Transverse colon (tissue), 4 donors: ENCODE measurements at regions not wholly inside any gene's neighbourhood (a gene's known extent, or its start where the extent isn't known, plus 50 kb on each side); places are given as distances from the start of the nearest gene placed in this dataset.

Experiments
- DNase-seq: peaks from one replicate; pipeline ENCODE4 v3.0.0-alpha.2; 2019
- H3K27ac ChIP-seq, 4 donors: fragments of 200-600 bp; sonication (generic); 2 replicates each; pipeline ENCODE4 v1.5.1; 2016 to 2018; ENCODE audit warnings: inconsistent platforms in 4 of 4
- H3K27me3 ChIP-seq: fragments of 200-600 bp; sonication (generic); 2 replicates; pipeline ENCODE4 v1.5.1; 2017; ENCODE audit warnings: inconsistent platforms
- H3K36me3 ChIP-seq, 4 donors: fragments of 200-600 bp; sonication (generic); 2 replicates each; pipeline ENCODE4 v1.5.1; 2017 to 2019; ENCODE audit warnings: inconsistent platforms in 4 of 4
- H3K4me1 ChIP-seq, 4 donors: fragments of 200-600 bp; sonication (generic); 2 replicates each; pipeline ENCODE4 v1.5.1; 2017 to 2020; ENCODE audit warnings: inconsistent platforms in 4 of 4
- H3K4me3 ChIP-seq, 4 donors: fragments of 200-600 bp; sonication (generic); 1 replicate in 1 of 4; 2 replicates in 3 of 4; pipeline versions ENCODE4 v1.5.1 to v1.6.1; 2017 to 2019; ENCODE audit warnings: inconsistent platforms in 4 of 4
- H3K9me3 ChIP-seq, 2 donors: fragments of 200-600 bp; sonication (generic); 2 replicates each; pipeline ENCODE4 v1.5.1; 2017 to 2019; ENCODE audit warnings: inconsistent platforms in 2 of 2
- EP300 ChIP-seq: sonication (generic); formaldehyde crosslinking; IDR thresholded peaks from one replicate; pipeline ENCODE4 v1.6.1; 2017; ENCODE audit warnings: antibody characterized with exemption, low read depth
- POLR2A ChIP-seq: fragments of 450-650 bp; IDR thresholded peaks from one replicate; pipeline ENCODE4 v1.6.1; 2016; ENCODE audit warnings: antibody characterized with exemption, mild to moderate bottlenecking, moderate library complexity
- POLR2AphosphoS5 ChIP-seq, 3 donors: sonication (generic); formaldehyde crosslinking; IDR thresholded peaks; one replicate each; pipeline ENCODE4 v1.6.1; 2016; ENCODE audit warnings: antibody characterized with exemption in 3 of 3
- WGBS, 2 donors: methylation state at CpG; one replicate each; pipeline ENCODE4 v1.1.5; 2018; ENCODE audit warnings: low coverage in 1 of 2; 5-methylcytosine and 5-hydroxymethylcytosine counted together
- in situ Hi-C, 4 donors: fragments of 200-750 bp; cut with MboI; loops; one replicate each; pipeline versions ENCODE4 v1.15.0 to v1.15.1; 2017; ENCODE audit warnings: low sequenced_read_pairs in 3 of 4, low pct_ligation_motif_present in 1 of 4, low pct_unique_long_range_greater_than_20kb in 1 of 4
- intact Hi-C: fragments of 100-400 bp; cut with DNase I; formaldehyde crosslinking; loops from one replicate; pipeline ENCODE4 v1.15.1; 2023; ENCODE audit warnings: low total_unique reads
- TF ChIP-seq, protein P1 (sequence below), 5 experiments: fragments of 200-600 bp in 3 of 5; fragments of 450-650 bp in 2 of 5; sonication (generic) in 3 of 5; IDR thresholded peaks; 1 replicate in 2 of 5; 2 replicates in 3 of 5; pipeline ENCODE4 v1.5.1; 2016 to 2017; ENCODE audit warnings: antibody characterized with exemption in 5 of 5, inconsistent platforms in 3 of 5, mild to moderate bottlenecking in 2 of 5, moderate library complexity in 1 of 5

GRCh38 chr12:94777936-94778335 lies 127.6 kb upstream of the TMCC3 start:
- Histone ChIP-seq H3K4me3 (no peak overlapping the region), H3K9me3 (peaks cover 0 to 3% of the 10 kb centered on the region in 2 donors), H3K4me1 (no peaks in the 10 kb centered on the region), H3K36me3 (no peaks in the 10 kb centered on the region), H3K27ac (no peak overlapping the region), H3K27me3 (no peaks in the 10 kb centered on the region)
- WGBS, 2 donors = 65 to 74% methylated on average over 4 to 5 of the region's 5 CpGs
- TF ChIP-seq EP300 = no peak
- TF ChIP-seq POLR2A = no peak
- no peak for TF ChIP-seq POLR2AphosphoS5 (IDR thresholded peaks at IDR 0.05)
- TF ChIP-seq, protein P1, sequence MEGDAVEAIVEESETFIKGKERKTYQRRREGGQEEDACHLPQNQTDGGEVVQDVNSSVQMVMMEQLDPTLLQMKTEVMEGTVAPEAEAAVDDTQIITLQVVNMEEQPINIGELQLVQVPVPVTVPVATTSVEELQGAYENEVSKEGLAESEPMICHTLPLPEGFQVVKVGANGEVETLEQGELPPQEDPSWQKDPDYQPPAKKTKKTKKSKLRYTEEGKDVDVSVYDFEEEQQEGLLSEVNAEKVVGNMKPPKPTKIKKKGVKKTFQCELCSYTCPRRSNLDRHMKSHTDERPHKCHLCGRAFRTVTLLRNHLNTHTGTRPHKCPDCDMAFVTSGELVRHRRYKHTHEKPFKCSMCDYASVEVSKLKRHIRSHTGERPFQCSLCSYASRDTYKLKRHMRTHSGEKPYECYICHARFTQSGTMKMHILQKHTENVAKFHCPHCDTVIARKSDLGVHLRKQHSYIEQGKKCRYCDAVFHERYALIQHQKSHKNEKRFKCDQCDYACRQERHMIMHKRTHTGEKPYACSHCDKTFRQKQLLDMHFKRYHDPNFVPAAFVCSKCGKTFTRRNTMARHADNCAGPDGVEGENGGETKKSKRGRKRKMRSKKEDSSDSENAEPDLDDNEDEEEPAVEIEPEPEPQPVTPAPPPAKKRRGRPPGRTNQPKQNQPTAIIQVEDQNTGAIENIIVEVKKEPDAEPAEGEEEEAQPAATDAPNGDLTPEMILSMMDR (IDR thresholded peaks at IDR 0.05) = no peak
- intact Hi-C loops (no loop called here), in situ Hi-C loops (no loop called here)
- DNase-seq = no peak

DNA sequence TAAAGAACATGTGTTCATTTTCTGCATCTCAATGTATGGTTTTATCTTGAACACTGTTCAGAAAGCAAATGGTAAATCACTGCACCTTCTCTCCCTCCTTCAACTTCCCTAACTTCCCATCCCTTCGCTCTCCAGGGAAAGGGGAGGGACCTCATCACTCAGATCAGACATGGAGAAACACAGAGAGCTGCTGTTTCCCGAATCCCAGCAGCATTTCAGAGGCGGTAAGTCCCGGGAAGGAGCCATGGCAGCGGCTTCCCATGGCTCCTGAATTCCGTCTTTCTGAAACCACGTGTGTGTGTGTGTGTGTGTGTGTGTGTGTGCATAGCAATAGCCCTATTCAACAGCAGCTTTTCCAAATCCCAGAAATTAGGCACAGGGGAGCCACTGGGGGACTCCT lies 125.4 kb upstream of the TMCC3 start:
- intact Hi-C loops (no loop called here), in situ Hi-C loops (no loop called here)
- H3K36me3 ChIP-seq = no peaks in the 10 kb centered on the region
- H3K27me3 ChIP-seq = no peaks in the 10 kb centered on the region
- WGBS, 2 donors = 84 to 100% methylated on average over 1 to 7 of the region's 7 CpGs
- no peak for TF ChIP-seq EP300
- no peak for TF ChIP-seq POLR2A
- TF ChIP-seq POLR2AphosphoS5 (IDR thresholded peaks at IDR 0.05) = no peak
- TF ChIP-seq, protein P1 (IDR thresholded peaks at IDR 0.05) = no peak
- H3K4me3 ChIP-seq = no peak overlapping the region
- H3K9me3 ChIP-seq = peaks cover 0 to 3% of the 10 kb centered on the region in 2 donors
- no peak overlapping the region for H3K27ac ChIP-seq
- H3K4me1 ChIP-seq = peaks cover under 1 to 9% (median 5%) of the 10 kb centered on the region in 4 donors
- DNase-seq = no peak

DNA sequence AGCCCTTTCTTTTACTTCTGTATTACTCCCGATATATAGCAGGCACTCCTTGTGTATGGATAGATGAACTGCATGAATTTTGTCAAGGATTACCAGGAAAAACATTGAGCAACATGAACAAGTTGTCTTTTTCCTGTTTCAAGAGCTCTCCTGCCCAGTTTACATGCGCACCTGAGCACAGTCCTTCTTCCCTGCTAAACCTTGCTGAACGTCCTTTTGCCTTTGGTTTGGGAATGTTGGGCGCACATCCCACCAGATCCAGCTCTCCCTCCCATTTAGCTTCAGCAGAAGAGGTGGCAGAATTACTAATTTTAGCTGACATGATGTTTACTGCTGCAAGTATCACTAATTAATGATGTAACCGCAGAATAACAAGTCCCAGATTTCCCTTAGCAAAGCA lies 121.4 kb upstream of the TMCC3 start:
- H3K27me3 ChIP-seq = no peaks in the 10 kb centered on the region
- H3K9me3 ChIP-seq = peaks cover 0 to 3% of the 10 kb centered on the region in 2 donors
- H3K4me1 ChIP-seq = peaks cover 13 to 38% (median 30%) of the 10 kb centered on the region in 4 donors
- no peak for DNase-seq
- 83 to 91% methylated on average over 2 to 5 of the region's 5 CpGs for WGBS, 2 donors
- in situ Hi-C loops = loop anchor here in 1 of 4 donors (25.0 kb wide), 1 partner anchor 209 kb away; no protein-coding TSS in a partner anchor
- intact Hi-C loops = no loop called here
- H3K27ac ChIP-seq = no peak overlapping the region
- H3K4me3 ChIP-seq = no peak overlapping the region
- TF ChIP-seq EP300 (no peak), POLR2AphosphoS5 (IDR thresholded peaks at IDR 0.05) (no peak), POLR2A (no peak)
- TF ChIP-seq, protein P1 (IDR thresholded peaks at IDR 0.05) = no peak
- no peaks in the 10 kb centered on the region for H3K36me3 ChIP-seq

DNA sequence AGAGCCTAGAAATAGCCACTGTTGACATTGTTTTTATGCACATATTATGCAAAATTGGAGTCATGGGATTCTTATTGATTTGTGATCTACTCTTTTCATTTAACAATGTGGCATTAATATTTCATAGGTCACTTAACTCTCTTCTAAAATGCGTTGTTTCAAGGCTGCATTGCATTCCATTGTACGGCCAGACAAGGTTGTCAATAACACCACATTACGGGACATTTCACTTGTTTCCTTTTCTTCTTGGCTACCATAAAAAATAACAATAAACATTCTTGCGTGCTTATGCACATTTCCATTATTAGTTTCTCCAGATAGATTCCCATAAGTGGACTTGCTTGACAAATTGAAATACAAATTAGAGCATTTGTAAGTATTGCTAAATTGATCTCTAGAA lies 120.8 kb upstream of the TMCC3 start:
- in situ Hi-C loops (loop anchor here in 1 of 4 donors (25.0 kb wide), 1 partner anchor 209 kb away; no protein-coding TSS in a partner anchor), intact Hi-C loops (no loop called here)
- H3K27me3 ChIP-seq = no peaks in the 10 kb centered on the region
- DNase-seq = no peak
- H3K4me1 ChIP-seq = peaks cover 13 to 38% (median 30%) of the 10 kb centered on the region in 4 donors
- no peaks in the 10 kb centered on the region for H3K36me3 ChIP-seq
- TF ChIP-seq, protein P1 (IDR thresholded peaks at IDR 0.05) = no peak
- no peak for TF ChIP-seq POLR2A
- no peak for TF ChIP-seq EP300
- no peak for TF ChIP-seq POLR2AphosphoS5 (IDR thresholded peaks at IDR 0.05)
- peak overlapping the region in 2 of 4 donors; percentile 56 to 69 for H3K27ac ChIP-seq
- 43 to 63% methylated on average over 4 of the region's 4 CpGs for WGBS, 2 donors
- H3K4me3 ChIP-seq = no peak overlapping the region
- H3K9me3 ChIP-seq = peaks cover 0 to 3% of the 10 kb centered on the region in 2 donors
